GM12878 (cell line): ENCODE measurements at regions not wholly inside any gene's neighbourhood (a gene's known extent, or its start where the extent isn't known, plus 50 kb on each side); places are given as distances from the start of the nearest gene placed in this dataset.

Experiments used
- ATAC-seq: fragments of 200-7000 bp; cut with Tn5 transposase; 3 replicates; pipeline ENCODE4 v1.9.1; 2020; ENCODE audit warnings: mild to moderate bottlenecking, moderate library complexity
- BruUV-seq: library from RNA; stranded (reverse); fragments of 400-500 nt; replicated peaks from 2 replicates; lab custom pipeline; 2021; lab: Mats Ljungman, UMichigan
- CTCF ChIA-PET: fragments of 300-600 bp; sonication (Branson Sonifier 250); formaldehyde crosslinking; extraction: SDS; loops from one replicate; lab custom pipeline; 2021; ENCODE audit warnings: inconsistent platforms; lab: Yijun Ruan, JAX
- POLR2A ChIA-PET: fragments of 350-600 bp; formaldehyde crosslinking; extraction: SDS; loops from one replicate; lab custom pipeline; 2021; ENCODE audit warnings: inconsistent platforms; lab: Charles Lee
- RAD21 ChIA-PET: fragments of 300-600 bp; sonication (Branson Sonifier 250); formaldehyde crosslinking; loops from one replicate; lab custom pipeline; 2023; ENCODE audit warnings: antibody characterized with exemption; ENCODE audit not compliant: unreplicated experiment; lab: Charles Lee
- SMC1A ChIA-PET: fragments of 300-600 bp; sonication (Branson Sonifier 250); formaldehyde crosslinking; loops from one replicate; lab custom pipeline; 2023; ENCODE audit not compliant: unreplicated experiment, uncharacterized antibody; lab: Charles Lee
- DNase-seq: peaks from one replicate; pipeline ENCODE4 v3.0.0-alpha.2; 2011; ENCODE audit warnings: low read depth, low spot score
- FAIRE-seq: peaks from 3 replicates; lab custom pipeline; 2011; peaks lifted over from hg19 to GRCh38; lab: Jason Lieb, UNC
- H2AFZ ChIP-seq: 2 replicates; pipeline ENCODE4 v1.6.0; 2011; ENCODE audit warnings: low read depth, low read length, control low read depth; ENCODE audit not compliant: control insufficient read depth
- H3K27ac ChIP-seq: 2 replicates; pipeline ENCODE4 v1.5.1; 2011; ENCODE audit warnings: control low read depth; ENCODE audit not compliant: control insufficient read depth, insufficient read depth
- H3K27me3 ChIP-seq, 2 experiments: replicated peaks in 1 of 2; 2 replicates each; pipeline versions ENCODE4 v1.6.0 to v1.6.1; 2011; ENCODE audit warnings: low read length in 1 of 2; ENCODE audit not compliant: control insufficient read depth in 2 of 2, insufficient read depth in 2 of 2
- H3K36me3 ChIP-seq, 2 experiments: 2 replicates each; pipeline ENCODE4 v1.5.1; 2011; ENCODE audit warnings: low read length in 1 of 2; ENCODE audit not compliant: control insufficient read depth in 2 of 2, insufficient read depth in 2 of 2
- H3K4me1 ChIP-seq: 2 replicates; pipeline ENCODE4 v1.6.1; 2011; ENCODE audit warnings: mild to moderate bottlenecking, low read length, moderate library complexity, mixed read lengths; ENCODE audit not compliant: control insufficient read depth, insufficient read depth
- H3K4me2 ChIP-seq: 2 replicates; pipeline ENCODE4 v1.6.0; 2011; ENCODE audit warnings: control low read depth; ENCODE audit not compliant: control insufficient read depth, insufficient read depth
- H3K4me3 ChIP-seq: fragments of 200-600 bp; sonication (generic); 2 replicates; pipeline ENCODE4 v1.5.1; 2016
- H3K79me2 ChIP-seq: 2 replicates; pipeline ENCODE4 v1.6.0; 2011; ENCODE audit warnings: low read length; ENCODE audit not compliant: control insufficient read depth, insufficient read depth
- H3K9ac ChIP-seq: 2 replicates; pipeline ENCODE4 v1.8.0; 2011; ENCODE audit warnings: low read length, control low read depth, mixed read lengths; ENCODE audit not compliant: control insufficient read depth, insufficient read depth
- H3K9me3 ChIP-seq: replicated peaks from 3 replicates; pipeline ENCODE4 v1.5.1; 2011; ENCODE audit warnings: mild to moderate bottlenecking, low read length; ENCODE audit not compliant: control insufficient read depth, insufficient read depth
- H4K20me1 ChIP-seq: 2 replicates; pipeline ENCODE4 v1.6.0; 2011; ENCODE audit not compliant: control insufficient read depth, insufficient read depth
- ATF3 ChIP-seq: IDR thresholded peaks from 2 replicates; pipeline ENCODE4 v1.6.1; 2011; ENCODE audit warnings: low read depth, mild to moderate bottlenecking, low read length, moderate library complexity, borderline replicate concordance; ENCODE audit errors: extremely low read depth
- BCL11A ChIP-seq: IDR thresholded peaks from 2 replicates; pipeline ENCODE4 v1.6.1; 2011; ENCODE audit warnings: low read depth, low read length
- BMI1 ChIP-seq: fragments of 450-650 bp; IDR thresholded peaks from 2 replicates; pipeline ENCODE4 v1.6.1; 2016; ENCODE audit warnings: mild to moderate bottlenecking, moderate library complexity, borderline replicate concordance
- CBFB ChIP-seq: IDR thresholded peaks from 2 replicates; pipeline ENCODE4 v1.6.1; 2016; ENCODE audit warnings: antibody characterized with exemption, low read depth
- EED ChIP-seq: sonication (generic); IDR thresholded peaks from 2 replicates; pipeline ENCODE4 v1.6.1; 2016; ENCODE audit warnings: antibody characterized with exemption, low read depth
- ELK1 ChIP-seq: IDR thresholded peaks from 2 replicates; pipeline ENCODE4 v1.6.1; 2012; ENCODE audit warnings: low read depth, low read length, improper control_type of control experiment
- FOXK2 ChIP-seq: fragments of 450-650 bp; IDR thresholded peaks from 2 replicates; pipeline ENCODE4 v1.6.1; 2017; ENCODE audit warnings: mild to moderate bottlenecking, moderate library complexity
- GABPA ChIP-seq: IDR thresholded peaks from 2 replicates; pipeline ENCODE4 v1.6.1; 2014; ENCODE audit warnings: antibody characterized with exemption, low read depth, mild to moderate bottlenecking, inconsistent platforms
- KAT2A ChIP-seq: conservative IDR thresholded peaks from 2 replicates; pipeline ENCODE4 v1.6.1; 2011; ENCODE audit warnings: low read depth, low read length; ENCODE audit not compliant: control insufficient read depth
- MEF2B ChIP-seq: fragments of 450-650 bp; IDR thresholded peaks from 2 replicates; pipeline ENCODE4 v1.6.1; 2018; ENCODE audit warnings: mild to moderate bottlenecking, moderate library complexity; ENCODE audit not compliant: partially characterized antibody, poor library complexity, severe bottlenecking
- MTA3 ChIP-seq: IDR thresholded peaks from 2 replicates; pipeline ENCODE4 v1.6.1; 2012; ENCODE audit warnings: low read length, inconsistent platforms, borderline replicate concordance
- MXI1 ChIP-seq: fragments of 150-350 bp; IDR thresholded peaks from 2 replicates; pipeline ENCODE4 v1.6.1; 2011; ENCODE audit warnings: low read depth, mild to moderate bottlenecking, inconsistent platforms, low read length, improper control_type of control experiment
- PML ChIP-seq: IDR thresholded peaks from 2 replicates; pipeline ENCODE4 v1.6.1; 2012; ENCODE audit warnings: low read length, inconsistent platforms
- POLR2AphosphoS5 ChIP-seq: IDR thresholded peaks from 2 replicates; pipeline ENCODE4 v1.6.1; 2011; ENCODE audit warnings: mild to moderate bottlenecking, low read length, inconsistent platforms
- RCOR1 ChIP-seq: conservative IDR thresholded peaks from 2 replicates; pipeline ENCODE4 v1.6.1; 2012; ENCODE audit warnings: low read depth, low read length, improper control_type of control experiment
- SIX5 ChIP-seq: IDR thresholded peaks from 2 replicates; pipeline ENCODE4 v1.6.1; 2011; ENCODE audit warnings: mild to moderate bottlenecking, low read depth, low read length, moderate library complexity; ENCODE audit not compliant: severe bottlenecking
- SREBF1 ChIP-seq: IDR thresholded peaks from 2 replicates; pipeline ENCODE4 v1.6.1; 2012; ENCODE audit warnings: mild to moderate bottlenecking, low read length
- TARDBP ChIP-seq: IDR thresholded peaks from 2 replicates; pipeline ENCODE4 v1.6.1; 2016; ENCODE audit warnings: borderline replicate concordance
- ZBTB11 ChIP-seq: fragments of 450-650 bp; formaldehyde crosslinking; IDR thresholded peaks from 2 replicates; pipeline ENCODE4 v1.5.0; 2022; ENCODE audit warnings: mild to moderate bottlenecking, missing genetic modification characterization
- ZSCAN29 ChIP-seq: fragments of 450-650 bp; IDR thresholded peaks from 2 replicates; pipeline ENCODE4 v1.6.1; 2017; ENCODE audit warnings: mild to moderate bottlenecking, moderate library complexity
- WGBS: methylation state at CpG from one replicate; pipeline ENCODE4 v1.1.6; 2016; ENCODE audit warnings: low lambda C conversion rate; ENCODE audit not compliant: insufficient replicate concordance, insufficient coverage; ENCODE audit errors: missing lambda C conversion rate; 5-methylcytosine and 5-hydroxymethylcytosine counted together
- in situ Hi-C: fragments of 300-500 bp; cut with MboI; formaldehyde crosslinking; loops from 9 replicates; pipeline ENCODE4 v1.14.3; 2018; ENCODE audit warnings: mixed read lengths
- intact Hi-C: fragments of 100-400 bp; cut with micrococcal nuclease; formaldehyde crosslinking; loops from one replicate; pipeline ENCODE4 v1.14.2; 2022; ENCODE audit not compliant: unreplicated experiment

GRCh38 chr14:62308891-62309290, 546.7 kb downstream of the SNAPC1 start:
- H3K79me2 ChIP-seq = no peaks in the 10 kb centered on the region
- H3K4me2 ChIP-seq = no peak overlapping the region
- H3K4me3 ChIP-seq = no peak overlapping the region
- ATAC-seq (no peak), FAIRE-seq (no peak), DNase-seq (no peak)
- in situ Hi-C loops (no loop called here), intact Hi-C loops (no loop called here)
- no peak overlapping the region for H3K9ac ChIP-seq
- H3K4me1 ChIP-seq = no peaks in the 10 kb centered on the region
- no peaks in the 10 kb centered on the region; a peak in 1 of 4 replicates for H3K27me3 ChIP-seq
- ChIA-PET RAD21 (no interaction called here), POLR2A (no interaction called here), SMC1A (no interaction called here), CTCF (no interaction called here)
- H3K27ac ChIP-seq = no peak overlapping the region
- 0% methylated on average over 4 of the region's 4 CpGs for WGBS
- no peak overlapping the region for H2AFZ ChIP-seq
- TF ChIP-seq PML (no peak), ZSCAN29 (no peak), FOXK2 (no peak), RCOR1 (no peak), POLR2AphosphoS5 (no peak), CBFB (no peak), MTA3 (no peak), SIX5 (no peak), BMI1 (no peak), SREBF1 (no peak), TARDBP (no peak), BCL11A (no peak), ELK1 (no peak), MEF2B (no peak), GABPA (no peak), ZBTB11 (CRISPR knock-in tag) (no peak), EED (no peak), KAT2A (no peak), MXI1 (no peak), ATF3 (no peak)
- no peaks in the 10 kb centered on the region for H3K36me3 ChIP-seq
- no peaks in the 10 kb centered on the region for H4K20me1 ChIP-seq
- H3K9me3 ChIP-seq = no peaks in the 10 kb centered on the region
- no TSS peak for BruUV-seq
